Progenitor cell of endocrine pancreas (in vitro differentiated cells): ENCODE measurements at regions not wholly inside any gene's neighbourhood (a gene's known extent, or its start where the extent isn't known, plus 50 kb on each side); places are given as distances from the start of the nearest gene placed in this dataset.

ENCODE experiments used
- DNase-seq: peaks from one replicate; pipeline ENCODE4 v3.0.0; 2021; ENCODE audit warnings: low spot score; ENCODE audit not compliant: unreplicated experiment
- H3K27ac Mint-ChIP-seq: 2 replicates; pipeline ENCODE4 v1.8.0; 2021; ENCODE audit warnings: mild to moderate bottlenecking, moderate library complexity, mixed read lengths
- H3K27me3 Mint-ChIP-seq: 2 replicates; pipeline ENCODE4 v1.8.0; 2021; ENCODE audit warnings: mixed read lengths
- H3K36me3 Mint-ChIP-seq: 2 replicates; pipeline ENCODE4 v1.8.0; 2022; ENCODE audit warnings: mixed read lengths; ENCODE audit not compliant: insufficient read depth
- H3K4me1 Mint-ChIP-seq: 2 replicates; pipeline ENCODE4 v1.8.0; 2021; ENCODE audit warnings: low read depth, mixed read lengths
- H3K4me3 Mint-ChIP-seq: 2 replicates; pipeline ENCODE4 v1.8.0; 2021; ENCODE audit warnings: low read depth, mild to moderate bottlenecking, moderate library complexity, mixed read lengths
- H3K9me3 Mint-ChIP-seq: 2 replicates; pipeline ENCODE4 v1.8.0; 2021; ENCODE audit warnings: low read depth, mixed read lengths
- CTCF ChIP-seq: fragments of 200-600 bp; sonication (generic); IDR thresholded peaks from one replicate; pipeline ENCODE4 v1.5.0; 2021; ENCODE audit warnings: antibody characterized with exemption, mild to moderate bottlenecking; ENCODE audit not compliant: unreplicated experiment

GRCh38 chr12:105814283-105814682, 324.5 kb downstream of the NUAK1 start:
- Mint-ChIP-seq H3K4me3 (no peak overlapping the region), H3K4me1 (peaks cover 6% of the 10 kb centered on the region), H3K27ac (no peak overlapping the region), H3K27me3 (peaks cover 12% of the 10 kb centered on the region), H3K9me3 (peaks cover 5% of the 10 kb centered on the region), H3K36me3 (no peaks in the 10 kb centered on the region)
- DNase-seq: no peak
- no peak for TF ChIP-seq CTCF

DNA sequence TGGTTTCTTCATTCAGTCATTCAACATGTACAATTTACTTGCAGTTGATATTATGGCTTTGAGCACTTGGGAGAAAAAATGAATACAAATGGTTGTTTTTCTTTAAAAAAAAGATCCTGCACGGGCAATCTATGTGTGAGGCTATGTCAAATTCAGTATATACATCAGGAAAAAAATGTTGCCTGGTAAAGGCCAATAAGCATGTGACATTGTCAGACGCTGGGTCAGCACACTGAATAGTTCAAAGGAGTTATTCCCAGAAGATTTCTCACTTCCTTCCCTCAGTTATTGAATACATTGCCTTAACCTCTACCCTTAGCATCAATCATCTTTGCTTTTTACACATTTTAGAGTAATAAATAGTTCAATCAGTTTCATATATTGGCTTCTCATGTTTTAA, 319.2 kb downstream of the NUAK1 start:
- Mint-ChIP-seq H3K9me3 (no peaks in the 10 kb centered on the region), H3K36me3 (no peaks in the 10 kb centered on the region), H3K27me3 (peaks cover 11% of the 10 kb centered on the region), H3K4me1 (peaks cover 1% of the 10 kb centered on the region), H3K4me3 (no peak overlapping the region), H3K27ac (no peak overlapping the region)
- TF ChIP-seq CTCF: no peak
- DNase-seq: no peak

- H3K27me3 Mint-ChIP-seq: peaks cover 12% of the 10 kb centered on the region
- TF ChIP-seq CTCF: no peak
- H3K4me1 Mint-ChIP-seq: peaks cover 2% of the 10 kb centered on the region
- no peaks in the 10 kb centered on the region for H3K36me3 Mint-ChIP-seq
- DNase-seq: no peak
- H3K9me3 Mint-ChIP-seq: no peaks in the 10 kb centered on the region
- no peak overlapping the region for H3K27ac Mint-ChIP-seq
- no peak overlapping the region for H3K4me3 Mint-ChIP-seq
Measured at GRCh38 chr12:105820429-105821125, 318.2 kb downstream of the NUAK1 start.

- TF ChIP-seq CTCF: no peak
- peaks cover 2% of the 10 kb centered on the region for H3K4me1 Mint-ChIP-seq
- H3K4me3 Mint-ChIP-seq: no peak overlapping the region
Measured at GRCh38 chr12:105822131-105823105, 316.3 kb downstream of the NUAK1 start.

DNA sequence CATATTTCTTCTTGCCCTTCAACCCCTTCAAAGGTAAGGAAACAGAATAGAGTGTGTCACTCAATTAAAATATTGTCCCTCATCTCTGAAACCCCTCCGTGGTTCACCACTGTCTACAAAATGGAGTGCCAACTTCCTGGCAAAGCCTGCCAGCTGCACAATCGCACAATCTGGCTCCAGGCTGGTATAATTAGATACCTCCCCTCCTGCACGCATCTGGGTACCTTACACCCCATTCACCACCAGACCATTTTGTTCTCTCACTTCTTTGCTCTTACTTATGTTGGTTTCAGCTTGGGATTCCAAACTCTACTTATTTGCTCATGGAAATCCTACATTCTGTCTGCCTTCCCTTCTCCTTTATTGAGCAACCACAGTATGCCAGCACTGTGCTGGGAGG, 314.9 kb downstream of the NUAK1 start:
- H3K4me1 Mint-ChIP-seq: peaks cover 2% of the 10 kb centered on the region
- H3K9me3 Mint-ChIP-seq: peaks cover 3% of the 10 kb centered on the region
- H3K27me3 Mint-ChIP-seq: peaks cover 12% of the 10 kb centered on the region
- TF ChIP-seq CTCF: no peak
- no peak overlapping the region for H3K4me3 Mint-ChIP-seq
- peaks cover 2% of the 10 kb centered on the region for H3K36me3 Mint-ChIP-seq
- no peak for DNase-seq
- H3K27ac Mint-ChIP-seq: no peak overlapping the region

More at GRCh38 chr12:105822131-105823105, 316.3 kb downstream of the NUAK1 start:
- Mint-ChIP-seq H3K9me3 (peaks cover 3% of the 10 kb centered on the region), H3K27me3 (peaks cover 12% of the 10 kb centered on the region), H3K27ac (no peak overlapping the region), H3K36me3 (peaks cover 2% of the 10 kb centered on the region)
- no peak for DNase-seq
